HG02885 (cell line): ENCODE measurements at regions not wholly inside any gene's neighbourhood (a gene's known extent, or its start where the extent isn't known, plus 50 kb on each side); places are given as distances from the start of the nearest gene placed in this dataset.
"Not testable (repeated sequence)": the region's sequence is repeated elsewhere in the genome, so short reads cannot be mapped to it uniquely, and the experiment has no call there.

Source experiments
- ATAC-seq: cut with Tn5 transposase; IDR thresholded peaks from one replicate; pipeline ENCODE4 v1.9.1; 2021; ENCODE audit warnings: mild to moderate bottlenecking; ENCODE audit not compliant: unreplicated experiment, poor library complexity

GRCh38 chr5:17398866-17399835 is 98.9 kb upstream of the TAF11L2 start:
- no peak for ATAC-seq

GRCh38 chr5:17399931-17400330 is 98.1 kb upstream of the TAF11L2 start:
- ATAC-seq = no peak

- ATAC-seq = no peak
These were observed 97.1 kb upstream of the TAF11L2 start for GRCh38 chr5:17400724-17401469.

GRCh38 chr5:17401470-17402288 is 96.4 kb upstream of the TAF11L2 start:
- no peak for ATAC-seq

- ATAC-seq = no peak
These were observed 95.5 kb upstream of the TAF11L2 start for GRCh38 chr5:17402289-17403121.

GRCh38 chr5:17403695-17404490 is 94.1 kb upstream of the TAF11L2 start:
- ATAC-seq = no peak

- ATAC-seq = no peak
These were observed 92.1 kb upstream of the TAF11L2 start for GRCh38 chr5:17405976-17406375.

- no peak for ATAC-seq
These were observed 91.6 kb upstream of the TAF11L2 start for GRCh38 chr5:17406423-17406838.

GRCh38 chr5:17411436-17412402 is 86.3 kb upstream of the TAF11L2 start:
- no peak for ATAC-seq

GRCh38 chr5:17412760-17413671 is 85.0 kb upstream of the TAF11L2 start:
- ATAC-seq = peak; percentile 94

- ATAC-seq = peak; percentile 15
These were observed 84.3 kb upstream of the TAF11L2 start for GRCh38 chr5:17413691-17414090.

GRCh38 chr5:17415321-17415758 is 82.7 kb upstream of the TAF11L2 start:
- no peak for ATAC-seq

- not testable (repeated sequence) for ATAC-seq
These were observed 81.7 kb upstream of the TAF11L2 start for GRCh38 chr5:17416374-17416773.

GRCh38 chr5:17424674-17425073 is 73.4 kb upstream of the TAF11L2 start:
- ATAC-seq = no peak

- peak; percentile 73 for ATAC-seq
These were observed 72.5 kb upstream of the TAF11L2 start for GRCh38 chr5:17425385-17426070.
